WTC11 (cell line): ENCODE measurements at regions not wholly inside any gene's neighbourhood (a gene's known extent, or its start where the extent isn't known, plus 50 kb on each side); places are given as distances from the start of the nearest gene placed in this dataset.

Source experiments
- ATAC-seq: fragments of 200-7000 bp; cut with Tn5 transposase; 2 replicates; pipeline ENCODE4 v1.10.0; 2021; ENCODE audit warnings: mild to moderate bottlenecking, moderate library complexity
- CTCF ChIA-PET: fragments of 300-600 bp; sonication (Branson Sonifier 250); formaldehyde crosslinking; loops from one replicate; lab custom pipeline; 2021; ENCODE audit warnings: antibody characterized with exemption; lab: Charles Lee
- POLR2A ChIA-PET: fragments of 350-600 bp; sonication (Branson Sonifier 250); formaldehyde crosslinking; loops from one replicate; lab custom pipeline; 2021; ENCODE audit warnings: antibody characterized with exemption; lab: Charles Lee
- DNase-seq: peaks from one replicate; pipeline ENCODE4 v3.0.0; 2021; ENCODE audit warnings: low spot score
- H3K27ac Mint-ChIP-seq: 2 replicates; pipeline ENCODE4 v1.8.0; 2021; ENCODE audit warnings: mixed read lengths
- H3K27me3 Mint-ChIP-seq: 2 replicates; pipeline ENCODE4 v1.8.0; 2021; ENCODE audit warnings: low read depth, mild to moderate bottlenecking, moderate library complexity, mixed read lengths
- H3K36me3 Mint-ChIP-seq: 2 replicates; pipeline ENCODE4 v1.8.0; 2021; ENCODE audit warnings: mixed read lengths
- H3K4me1 Mint-ChIP-seq: 2 replicates; pipeline ENCODE4 v1.8.0; 2022; ENCODE audit warnings: mixed read lengths
- H3K4me3 Mint-ChIP-seq: 2 replicates; pipeline ENCODE4 v1.8.0; 2021; ENCODE audit warnings: mild to moderate bottlenecking, moderate library complexity, mixed read lengths
- H3K9me3 Mint-ChIP-seq: 2 replicates; pipeline ENCODE4 v1.8.0; 2021; ENCODE audit warnings: mixed read lengths
- ATF1 ChIP-seq: sonication (generic); formaldehyde crosslinking; IDR thresholded peaks from 2 replicates; pipeline ENCODE4 v1.8.1; 2023; ENCODE audit warnings: mild to moderate bottlenecking, moderate library complexity, missing genetic modification reagents
- CREM ChIP-seq: sonication (generic); formaldehyde crosslinking; IDR thresholded peaks from 2 replicates; pipeline ENCODE4 v1.8.1; 2022; ENCODE audit warnings: mild to moderate bottlenecking, missing genetic modification reagents, moderate library complexity
- GABPB1 ChIP-seq: sonication (generic); formaldehyde crosslinking; IDR thresholded peaks from 2 replicates; pipeline ENCODE4 v1.8.1; 2023; ENCODE audit warnings: mild to moderate bottlenecking, missing genetic modification reagents
- MXD4 ChIP-seq: fragments of 250-450 bp; sonication (Bioruptor Pico); IDR thresholded peaks from 2 replicates; pipeline ENCODE4 v1.8.0; 2021; ENCODE audit warnings: mild to moderate bottlenecking, moderate library complexity, borderline replicate concordance
- MYBL2 ChIP-seq: sonication (generic); formaldehyde crosslinking; IDR thresholded peaks from 2 replicates; pipeline ENCODE4 v1.8.1; 2023; ENCODE audit warnings: mild to moderate bottlenecking, moderate library complexity, missing genetic modification reagents
- NFYB ChIP-seq: sonication (generic); formaldehyde crosslinking; conservative IDR thresholded peaks from 2 replicates; pipeline ENCODE4 v1.8.0; 2022; ENCODE audit warnings: low read depth, missing genetic modification reagents
- SP1 ChIP-seq: sonication (generic); formaldehyde crosslinking; conservative IDR thresholded peaks from 2 replicates; pipeline ENCODE4 v1.8.1; 2022; ENCODE audit warnings: missing genetic modification reagents
- ZBTB21 ChIP-seq: sonication (generic); formaldehyde crosslinking; IDR thresholded peaks from 2 replicates; pipeline ENCODE4 v1.8.1; 2023; ENCODE audit warnings: mild to moderate bottlenecking, missing genetic modification reagents, borderline replicate concordance
- ZNF396 ChIP-seq: fragments of 250-450 bp; sonication (Bioruptor Pico); IDR thresholded peaks from 2 replicates; pipeline ENCODE4 v1.8.0; 2021; ENCODE audit warnings: mild to moderate bottlenecking, moderate library complexity, borderline replicate concordance
- TF ChIP-seq, protein P1 (sequence below): fragments of 250-450 bp; sonication (Bioruptor Pico); conservative IDR thresholded peaks from 2 replicates; pipeline ENCODE4 v1.9.0; 2021; ENCODE audit warnings: mild to moderate bottlenecking
- TF ChIP-seq, protein P2 (sequence below): fragments of 250-450 bp; sonication (Bioruptor Pico); IDR thresholded peaks from 2 replicates; pipeline ENCODE4 v1.9.0; 2021; ENCODE audit warnings: mild to moderate bottlenecking, borderline replicate concordance
- TF ChIP-seq, protein P3 (sequence below): sonication (generic); formaldehyde crosslinking; IDR thresholded peaks from 2 replicates; pipeline ENCODE4 v1.8.0; 2023; ENCODE audit warnings: missing genetic modification reagents
- TF ChIP-seq, protein P4 (sequence below): sonication (generic); formaldehyde crosslinking; IDR thresholded peaks from 2 replicates; pipeline ENCODE4 v1.8.1; 2022; ENCODE audit warnings: low read depth, mild to moderate bottlenecking, moderate library complexity, missing genetic modification reagents, borderline replicate concordance
- TF ChIP-seq, protein P5 (sequence below): sonication (generic); formaldehyde crosslinking; IDR thresholded peaks from 2 replicates; pipeline ENCODE4 v1.8.0; 2023; ENCODE audit warnings: mild to moderate bottlenecking, missing genetic modification reagents
- TF ChIP-seq, protein P6 (sequence below): sonication (generic); formaldehyde crosslinking; IDR thresholded peaks from 2 replicates; pipeline ENCODE4 v1.8.0; 2023; ENCODE audit warnings: missing genetic modification reagents, mild to moderate bottlenecking, borderline replicate concordance
- TF ChIP-seq, protein P7 (sequence below): sonication (generic); formaldehyde crosslinking; conservative IDR thresholded peaks from 2 replicates; pipeline ENCODE4 v1.8.1; 2023; ENCODE audit warnings: mild to moderate bottlenecking, low read depth, missing genetic modification reagents, moderate library complexity
- TF ChIP-seq, protein P8 (sequence below): sonication (generic); formaldehyde crosslinking; conservative IDR thresholded peaks from 2 replicates; pipeline ENCODE4 v1.8.1; 2022; ENCODE audit warnings: mild to moderate bottlenecking, missing genetic modification reagents

DNA sequence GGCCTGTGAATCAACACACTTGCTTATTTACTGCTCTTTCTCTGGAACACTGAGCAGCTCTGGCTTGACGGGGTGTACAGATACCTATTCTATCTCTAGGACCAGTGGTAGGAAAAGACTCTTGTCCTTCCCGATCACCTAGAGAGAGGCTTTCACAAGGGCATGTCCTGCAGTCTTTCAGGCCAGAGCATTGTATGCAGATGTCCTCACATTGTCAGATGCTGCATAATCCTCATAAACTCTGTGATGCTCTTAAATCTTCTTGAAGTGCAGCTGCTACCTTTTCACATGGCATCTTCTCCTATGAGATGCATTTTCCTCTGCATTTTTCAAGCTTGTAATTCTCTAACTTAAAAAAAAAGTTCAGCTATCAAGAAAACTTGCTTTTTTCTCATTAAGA is 369.4 kb downstream of the OLFM4 start:
- ChIA-PET POLR2A (no interaction called here), CTCF (interaction anchor here (2.0 kb wide), 1 partner anchor 148 kb away, joined by 5 read pairs; no protein-coding TSS in a partner anchor)
- Mint-ChIP-seq H3K36me3 (no peaks in the 10 kb centered on the region), H3K4me3 (no peak overlapping the region), H3K27me3 (no peaks in the 10 kb centered on the region; the same call in 1 of the 2 replicates), H3K9me3 (no peaks in the 10 kb centered on the region), H3K27ac (no peak overlapping the region), H3K4me1 (peaks cover 19% of the 10 kb centered on the region)
- DNase-seq (no peak), ATAC-seq (no peak)
- TF ChIP-seq, protein P1, sequence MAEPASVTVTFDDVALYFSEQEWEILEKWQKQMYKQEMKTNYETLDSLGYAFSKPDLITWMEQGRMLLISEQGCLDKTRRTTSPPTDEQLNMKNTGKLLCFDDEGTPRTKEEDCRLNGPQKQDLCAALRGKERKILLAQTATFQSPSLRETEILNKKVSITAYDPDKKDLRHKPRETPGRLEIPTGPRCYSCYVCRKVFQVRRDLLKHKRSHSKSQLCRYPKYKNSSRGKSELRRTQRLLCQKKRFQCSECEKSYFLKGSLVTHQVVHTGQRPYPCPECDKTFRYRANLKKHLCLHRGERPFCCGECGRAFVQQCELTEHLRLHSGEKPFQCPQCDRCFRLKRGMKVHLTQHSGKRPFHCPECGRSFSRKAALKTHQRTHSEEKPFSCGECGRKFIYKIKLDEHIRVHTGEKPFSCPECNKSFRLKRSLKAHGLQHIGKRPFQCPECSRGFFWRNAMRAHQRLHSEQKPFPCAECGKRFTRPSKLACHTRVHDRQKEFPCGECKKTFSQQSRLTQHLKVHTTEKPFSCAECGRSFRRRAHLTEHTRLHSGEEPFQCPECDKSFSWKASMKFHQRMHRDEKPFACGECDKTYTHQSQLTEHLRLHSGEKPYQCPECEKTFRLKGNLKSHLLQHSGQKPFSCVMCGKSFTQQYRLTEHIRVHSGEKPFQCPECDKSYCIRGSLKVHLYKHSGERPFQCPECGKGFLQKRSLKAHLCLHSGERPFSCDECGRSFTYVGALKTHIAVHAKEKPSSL = no peak
- TF ChIP-seq, protein P2, sequence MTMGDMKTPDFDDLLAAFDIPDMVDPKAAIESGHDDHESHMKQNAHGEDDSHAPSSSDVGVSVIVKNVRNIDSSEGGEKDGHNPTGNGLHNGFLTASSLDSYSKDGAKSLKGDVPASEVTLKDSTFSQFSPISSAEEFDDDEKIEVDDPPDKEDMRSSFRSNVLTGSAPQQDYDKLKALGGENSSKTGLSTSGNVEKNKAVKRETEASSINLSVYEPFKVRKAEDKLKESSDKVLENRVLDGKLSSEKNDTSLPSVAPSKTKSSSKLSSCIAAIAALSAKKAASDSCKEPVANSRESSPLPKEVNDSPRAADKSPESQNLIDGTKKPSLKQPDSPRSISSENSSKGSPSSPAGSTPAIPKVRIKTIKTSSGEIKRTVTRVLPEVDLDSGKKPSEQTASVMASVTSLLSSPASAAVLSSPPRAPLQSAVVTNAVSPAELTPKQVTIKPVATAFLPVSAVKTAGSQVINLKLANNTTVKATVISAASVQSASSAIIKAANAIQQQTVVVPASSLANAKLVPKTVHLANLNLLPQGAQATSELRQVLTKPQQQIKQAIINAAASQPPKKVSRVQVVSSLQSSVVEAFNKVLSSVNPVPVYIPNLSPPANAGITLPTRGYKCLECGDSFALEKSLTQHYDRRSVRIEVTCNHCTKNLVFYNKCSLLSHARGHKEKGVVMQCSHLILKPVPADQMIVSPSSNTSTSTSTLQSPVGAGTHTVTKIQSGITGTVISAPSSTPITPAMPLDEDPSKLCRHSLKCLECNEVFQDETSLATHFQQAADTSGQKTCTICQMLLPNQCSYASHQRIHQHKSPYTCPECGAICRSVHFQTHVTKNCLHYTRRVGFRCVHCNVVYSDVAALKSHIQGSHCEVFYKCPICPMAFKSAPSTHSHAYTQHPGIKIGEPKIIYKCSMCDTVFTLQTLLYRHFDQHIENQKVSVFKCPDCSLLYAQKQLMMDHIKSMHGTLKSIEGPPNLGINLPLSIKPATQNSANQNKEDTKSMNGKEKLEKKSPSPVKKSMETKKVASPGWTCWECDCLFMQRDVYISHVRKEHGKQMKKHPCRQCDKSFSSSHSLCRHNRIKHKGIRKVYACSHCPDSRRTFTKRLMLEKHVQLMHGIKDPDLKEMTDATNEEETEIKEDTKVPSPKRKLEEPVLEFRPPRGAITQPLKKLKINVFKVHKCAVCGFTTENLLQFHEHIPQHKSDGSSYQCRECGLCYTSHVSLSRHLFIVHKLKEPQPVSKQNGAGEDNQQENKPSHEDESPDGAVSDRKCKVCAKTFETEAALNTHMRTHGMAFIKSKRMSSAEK (CRISPR knock-in tag) = no peak
- no peak for TF ChIP-seq ZNF396 (CRISPR knock-in tag)
- TF ChIP-seq, protein P3, sequence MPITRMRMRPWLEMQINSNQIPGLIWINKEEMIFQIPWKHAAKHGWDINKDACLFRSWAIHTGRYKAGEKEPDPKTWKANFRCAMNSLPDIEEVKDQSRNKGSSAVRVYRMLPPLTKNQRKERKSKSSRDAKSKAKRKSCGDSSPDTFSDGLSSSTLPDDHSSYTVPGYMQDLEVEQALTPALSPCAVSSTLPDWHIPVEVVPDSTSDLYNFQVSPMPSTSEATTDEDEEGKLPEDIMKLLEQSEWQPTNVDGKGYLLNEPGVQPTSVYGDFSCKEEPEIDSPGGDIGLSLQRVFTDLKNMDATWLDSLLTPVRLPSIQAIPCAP (CRISPR knock-in tag) = no peak
- no peak for TF ChIP-seq ATF1 (CRISPR knock-in tag)
- no peak for TF ChIP-seq GABPB1 (CRISPR knock-in tag)
- TF ChIP-seq, protein P4, sequence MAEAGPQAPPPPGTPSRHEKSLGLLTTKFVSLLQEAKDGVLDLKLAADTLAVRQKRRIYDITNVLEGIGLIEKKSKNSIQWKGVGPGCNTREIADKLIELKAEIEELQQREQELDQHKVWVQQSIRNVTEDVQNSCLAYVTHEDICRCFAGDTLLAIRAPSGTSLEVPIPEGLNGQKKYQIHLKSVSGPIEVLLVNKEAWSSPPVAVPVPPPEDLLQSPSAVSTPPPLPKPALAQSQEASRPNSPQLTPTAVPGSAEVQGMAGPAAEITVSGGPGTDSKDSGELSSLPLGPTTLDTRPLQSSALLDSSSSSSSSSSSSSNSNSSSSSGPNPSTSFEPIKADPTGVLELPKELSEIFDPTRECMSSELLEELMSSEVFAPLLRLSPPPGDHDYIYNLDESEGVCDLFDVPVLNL (CRISPR knock-in tag) = no peak
- no peak for TF ChIP-seq MYBL2 (CRISPR knock-in tag)
- TF ChIP-seq, protein P5, sequence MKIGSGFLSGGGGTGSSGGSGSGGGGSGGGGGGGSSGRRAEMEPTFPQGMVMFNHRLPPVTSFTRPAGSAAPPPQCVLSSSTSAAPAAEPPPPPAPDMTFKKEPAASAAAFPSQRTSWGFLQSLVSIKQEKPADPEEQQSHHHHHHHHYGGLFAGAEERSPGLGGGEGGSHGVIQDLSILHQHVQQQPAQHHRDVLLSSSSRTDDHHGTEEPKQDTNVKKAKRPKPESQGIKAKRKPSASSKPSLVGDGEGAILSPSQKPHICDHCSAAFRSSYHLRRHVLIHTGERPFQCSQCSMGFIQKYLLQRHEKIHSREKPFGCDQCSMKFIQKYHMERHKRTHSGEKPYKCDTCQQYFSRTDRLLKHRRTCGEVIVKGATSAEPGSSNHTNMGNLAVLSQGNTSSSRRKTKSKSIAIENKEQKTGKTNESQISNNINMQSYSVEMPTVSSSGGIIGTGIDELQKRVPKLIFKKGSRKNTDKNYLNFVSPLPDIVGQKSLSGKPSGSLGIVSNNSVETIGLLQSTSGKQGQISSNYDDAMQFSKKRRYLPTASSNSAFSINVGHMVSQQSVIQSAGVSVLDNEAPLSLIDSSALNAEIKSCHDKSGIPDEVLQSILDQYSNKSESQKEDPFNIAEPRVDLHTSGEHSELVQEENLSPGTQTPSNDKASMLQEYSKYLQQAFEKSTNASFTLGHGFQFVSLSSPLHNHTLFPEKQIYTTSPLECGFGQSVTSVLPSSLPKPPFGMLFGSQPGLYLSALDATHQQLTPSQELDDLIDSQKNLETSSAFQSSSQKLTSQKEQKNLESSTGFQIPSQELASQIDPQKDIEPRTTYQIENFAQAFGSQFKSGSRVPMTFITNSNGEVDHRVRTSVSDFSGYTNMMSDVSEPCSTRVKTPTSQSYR (CRISPR knock-in tag) = no peak
- no peak for TF ChIP-seq ZBTB21 (CRISPR knock-in tag)
- TF ChIP-seq, protein P6, sequence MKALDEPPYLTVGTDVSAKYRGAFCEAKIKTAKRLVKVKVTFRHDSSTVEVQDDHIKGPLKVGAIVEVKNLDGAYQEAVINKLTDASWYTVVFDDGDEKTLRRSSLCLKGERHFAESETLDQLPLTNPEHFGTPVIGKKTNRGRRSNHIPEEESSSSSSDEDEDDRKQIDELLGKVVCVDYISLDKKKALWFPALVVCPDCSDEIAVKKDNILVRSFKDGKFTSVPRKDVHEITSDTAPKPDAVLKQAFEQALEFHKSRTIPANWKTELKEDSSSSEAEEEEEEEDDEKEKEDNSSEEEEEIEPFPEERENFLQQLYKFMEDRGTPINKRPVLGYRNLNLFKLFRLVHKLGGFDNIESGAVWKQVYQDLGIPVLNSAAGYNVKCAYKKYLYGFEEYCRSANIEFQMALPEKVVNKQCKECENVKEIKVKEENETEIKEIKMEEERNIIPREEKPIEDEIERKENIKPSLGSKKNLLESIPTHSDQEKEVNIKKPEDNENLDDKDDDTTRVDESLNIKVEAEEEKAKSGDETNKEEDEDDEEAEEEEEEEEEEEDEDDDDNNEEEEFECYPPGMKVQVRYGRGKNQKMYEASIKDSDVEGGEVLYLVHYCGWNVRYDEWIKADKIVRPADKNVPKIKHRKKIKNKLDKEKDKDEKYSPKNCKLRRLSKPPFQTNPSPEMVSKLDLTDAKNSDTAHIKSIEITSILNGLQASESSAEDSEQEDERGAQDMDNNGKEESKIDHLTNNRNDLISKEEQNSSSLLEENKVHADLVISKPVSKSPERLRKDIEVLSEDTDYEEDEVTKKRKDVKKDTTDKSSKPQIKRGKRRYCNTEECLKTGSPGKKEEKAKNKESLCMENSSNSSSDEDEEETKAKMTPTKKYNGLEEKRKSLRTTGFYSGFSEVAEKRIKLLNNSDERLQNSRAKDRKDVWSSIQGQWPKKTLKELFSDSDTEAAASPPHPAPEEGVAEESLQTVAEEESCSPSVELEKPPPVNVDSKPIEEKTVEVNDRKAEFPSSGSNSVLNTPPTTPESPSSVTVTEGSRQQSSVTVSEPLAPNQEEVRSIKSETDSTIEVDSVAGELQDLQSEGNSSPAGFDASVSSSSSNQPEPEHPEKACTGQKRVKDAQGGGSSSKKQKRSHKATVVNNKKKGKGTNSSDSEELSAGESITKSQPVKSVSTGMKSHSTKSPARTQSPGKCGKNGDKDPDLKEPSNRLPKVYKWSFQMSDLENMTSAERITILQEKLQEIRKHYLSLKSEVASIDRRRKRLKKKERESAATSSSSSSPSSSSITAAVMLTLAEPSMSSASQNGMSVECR (CRISPR knock-in tag) = no peak
- TF ChIP-seq SP1 (CRISPR knock-in tag) = no peak
- TF ChIP-seq, protein P7, sequence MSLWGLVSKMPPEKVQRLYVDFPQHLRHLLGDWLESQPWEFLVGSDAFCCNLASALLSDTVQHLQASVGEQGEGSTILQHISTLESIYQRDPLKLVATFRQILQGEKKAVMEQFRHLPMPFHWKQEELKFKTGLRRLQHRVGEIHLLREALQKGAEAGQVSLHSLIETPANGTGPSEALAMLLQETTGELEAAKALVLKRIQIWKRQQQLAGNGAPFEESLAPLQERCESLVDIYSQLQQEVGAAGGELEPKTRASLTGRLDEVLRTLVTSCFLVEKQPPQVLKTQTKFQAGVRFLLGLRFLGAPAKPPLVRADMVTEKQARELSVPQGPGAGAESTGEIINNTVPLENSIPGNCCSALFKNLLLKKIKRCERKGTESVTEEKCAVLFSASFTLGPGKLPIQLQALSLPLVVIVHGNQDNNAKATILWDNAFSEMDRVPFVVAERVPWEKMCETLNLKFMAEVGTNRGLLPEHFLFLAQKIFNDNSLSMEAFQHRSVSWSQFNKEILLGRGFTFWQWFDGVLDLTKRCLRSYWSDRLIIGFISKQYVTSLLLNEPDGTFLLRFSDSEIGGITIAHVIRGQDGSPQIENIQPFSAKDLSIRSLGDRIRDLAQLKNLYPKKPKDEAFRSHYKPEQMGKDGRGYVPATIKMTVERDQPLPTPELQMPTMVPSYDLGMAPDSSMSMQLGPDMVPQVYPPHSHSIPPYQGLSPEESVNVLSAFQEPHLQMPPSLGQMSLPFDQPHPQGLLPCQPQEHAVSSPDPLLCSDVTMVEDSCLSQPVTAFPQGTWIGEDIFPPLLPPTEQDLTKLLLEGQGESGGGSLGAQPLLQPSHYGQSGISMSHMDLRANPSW (CRISPR knock-in tag) = no peak
- TF ChIP-seq, protein P8, sequence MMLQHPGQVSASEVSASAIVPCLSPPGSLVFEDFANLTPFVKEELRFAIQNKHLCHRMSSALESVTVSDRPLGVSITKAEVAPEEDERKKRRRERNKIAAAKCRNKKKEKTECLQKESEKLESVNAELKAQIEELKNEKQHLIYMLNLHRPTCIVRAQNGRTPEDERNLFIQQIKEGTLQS (CRISPR knock-in tag) = no peak
- TF ChIP-seq MXD4 = no peak
- no peak for TF ChIP-seq NFYB
- no peak for TF ChIP-seq CREM
